HL-60 (cell line): ENCODE measurements at regions not wholly inside any gene's neighbourhood (a gene's known extent, or its start where the extent isn't known, plus 50 kb on each side); places are given as distances from the start of the nearest gene placed in this dataset.

Source experiments
- GABPA ChIP-seq: IDR thresholded peaks from 2 replicates; pipeline ENCODE4 v1.6.1; 2012; ENCODE audit warnings: low read depth
- POLR2AphosphoS5 ChIP-seq: IDR thresholded peaks from 2 replicates; pipeline ENCODE4 v1.6.1; 2012; ENCODE audit warnings: low read depth
- SPI1 ChIP-seq: IDR thresholded peaks from 2 replicates; pipeline ENCODE4 v1.6.1; 2012; ENCODE audit warnings: low read depth, mild to moderate bottlenecking, borderline replicate concordance
- TF ChIP-seq, protein P1 (sequence below): IDR thresholded peaks from one replicate; pipeline ENCODE4 v1.5.1; 2011; ENCODE audit warnings: low read length, control low read depth, inconsistent platforms; ENCODE audit not compliant: insufficient read depth
- TF ChIP-seq, protein P2 (sequence below): IDR thresholded peaks from 2 replicates; pipeline ENCODE4 v1.6.1; 2012; ENCODE audit warnings: low read depth; ENCODE audit not compliant: insufficient replicate concordance

DNA sequence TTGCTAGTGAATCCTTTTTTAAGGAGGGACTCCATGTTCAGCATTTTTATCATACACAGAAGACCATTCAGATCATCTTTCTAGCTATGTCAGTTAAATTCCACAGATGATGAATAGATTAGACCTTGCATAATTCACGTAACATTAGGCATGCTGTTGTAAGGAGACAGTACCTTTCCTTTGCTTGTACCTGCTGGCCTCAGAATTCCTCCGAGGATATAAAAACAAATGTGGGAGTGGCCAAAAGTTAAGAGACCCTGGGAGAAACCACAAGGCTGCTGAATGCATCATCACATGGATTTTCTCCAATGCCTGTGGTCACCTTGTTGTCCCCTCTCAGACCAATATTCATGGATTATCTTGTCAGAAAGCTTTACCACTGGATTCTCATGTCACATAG is 201.4 kb downstream of the MAGEB17 start:
- TF ChIP-seq, protein P1, sequence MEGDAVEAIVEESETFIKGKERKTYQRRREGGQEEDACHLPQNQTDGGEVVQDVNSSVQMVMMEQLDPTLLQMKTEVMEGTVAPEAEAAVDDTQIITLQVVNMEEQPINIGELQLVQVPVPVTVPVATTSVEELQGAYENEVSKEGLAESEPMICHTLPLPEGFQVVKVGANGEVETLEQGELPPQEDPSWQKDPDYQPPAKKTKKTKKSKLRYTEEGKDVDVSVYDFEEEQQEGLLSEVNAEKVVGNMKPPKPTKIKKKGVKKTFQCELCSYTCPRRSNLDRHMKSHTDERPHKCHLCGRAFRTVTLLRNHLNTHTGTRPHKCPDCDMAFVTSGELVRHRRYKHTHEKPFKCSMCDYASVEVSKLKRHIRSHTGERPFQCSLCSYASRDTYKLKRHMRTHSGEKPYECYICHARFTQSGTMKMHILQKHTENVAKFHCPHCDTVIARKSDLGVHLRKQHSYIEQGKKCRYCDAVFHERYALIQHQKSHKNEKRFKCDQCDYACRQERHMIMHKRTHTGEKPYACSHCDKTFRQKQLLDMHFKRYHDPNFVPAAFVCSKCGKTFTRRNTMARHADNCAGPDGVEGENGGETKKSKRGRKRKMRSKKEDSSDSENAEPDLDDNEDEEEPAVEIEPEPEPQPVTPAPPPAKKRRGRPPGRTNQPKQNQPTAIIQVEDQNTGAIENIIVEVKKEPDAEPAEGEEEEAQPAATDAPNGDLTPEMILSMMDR: no peak
- TF ChIP-seq GABPA: no peak
- TF ChIP-seq, protein P2, sequence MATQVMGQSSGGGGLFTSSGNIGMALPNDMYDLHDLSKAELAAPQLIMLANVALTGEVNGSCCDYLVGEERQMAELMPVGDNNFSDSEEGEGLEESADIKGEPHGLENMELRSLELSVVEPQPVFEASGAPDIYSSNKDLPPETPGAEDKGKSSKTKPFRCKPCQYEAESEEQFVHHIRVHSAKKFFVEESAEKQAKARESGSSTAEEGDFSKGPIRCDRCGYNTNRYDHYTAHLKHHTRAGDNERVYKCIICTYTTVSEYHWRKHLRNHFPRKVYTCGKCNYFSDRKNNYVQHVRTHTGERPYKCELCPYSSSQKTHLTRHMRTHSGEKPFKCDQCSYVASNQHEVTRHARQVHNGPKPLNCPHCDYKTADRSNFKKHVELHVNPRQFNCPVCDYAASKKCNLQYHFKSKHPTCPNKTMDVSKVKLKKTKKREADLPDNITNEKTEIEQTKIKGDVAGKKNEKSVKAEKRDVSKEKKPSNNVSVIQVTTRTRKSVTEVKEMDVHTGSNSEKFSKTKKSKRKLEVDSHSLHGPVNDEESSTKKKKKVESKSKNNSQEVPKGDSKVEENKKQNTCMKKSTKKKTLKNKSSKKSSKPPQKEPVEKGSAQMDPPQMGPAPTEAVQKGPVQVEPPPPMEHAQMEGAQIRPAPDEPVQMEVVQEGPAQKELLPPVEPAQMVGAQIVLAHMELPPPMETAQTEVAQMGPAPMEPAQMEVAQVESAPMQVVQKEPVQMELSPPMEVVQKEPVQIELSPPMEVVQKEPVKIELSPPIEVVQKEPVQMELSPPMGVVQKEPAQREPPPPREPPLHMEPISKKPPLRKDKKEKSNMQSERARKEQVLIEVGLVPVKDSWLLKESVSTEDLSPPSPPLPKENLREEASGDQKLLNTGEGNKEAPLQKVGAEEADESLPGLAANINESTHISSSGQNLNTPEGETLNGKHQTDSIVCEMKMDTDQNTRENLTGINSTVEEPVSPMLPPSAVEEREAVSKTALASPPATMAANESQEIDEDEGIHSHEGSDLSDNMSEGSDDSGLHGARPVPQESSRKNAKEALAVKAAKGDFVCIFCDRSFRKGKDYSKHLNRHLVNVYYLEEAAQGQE: no peak
- no peak for TF ChIP-seq POLR2AphosphoS5
- no peak for TF ChIP-seq SPI1
